Activated CD8-positive, alpha-beta T cell treated with anti-CD3 and anti-CD28 coated beads for 36 hours (primary cell): ENCODE measurements at regions not wholly inside any gene's neighbourhood (a gene's known extent, or its start where the extent isn't known, plus 50 kb on each side); places are given as distances from the start of the nearest gene placed in this dataset.

Experiments
- ATAC-seq: fragments of 200-7000 bp; cut with Tn5 transposase; one replicate; pipeline ENCODE4 v1.10.0; 2021; ENCODE audit warnings: mild to moderate bottlenecking, moderate library complexity
- CTCF ChIA-PET: fragments of 350-600 bp; sonication (Branson Sonifier 250); formaldehyde crosslinking; loops from one replicate; lab custom pipeline; 2021; ENCODE audit warnings: antibody characterized with exemption; lab: Charles Lee
- POLR2A ChIA-PET: fragments of 350-600 bp; sonication (Branson Sonifier 250); formaldehyde crosslinking; loops from one replicate; lab custom pipeline; 2021; ENCODE audit warnings: antibody characterized with exemption; lab: Charles Lee
- DNase-seq: peaks from one replicate; pipeline ENCODE4 v3.0.0-alpha.2; 2020
- H3K27ac Mint-ChIP-seq: one replicate; pipeline ENCODE4 v1.8.0; 2021; ENCODE audit warnings: mild to moderate bottlenecking, mixed read lengths
- H3K27me3 Mint-ChIP-seq: one replicate; pipeline ENCODE4 v1.8.0; 2021; ENCODE audit warnings: mixed read lengths
- H3K36me3 Mint-ChIP-seq: one replicate; pipeline ENCODE4 v1.8.0; 2021; ENCODE audit warnings: low read depth, mixed read lengths
- H3K4me1 Mint-ChIP-seq: one replicate; pipeline ENCODE4 v1.8.0; 2021; ENCODE audit warnings: low read depth, mixed read lengths
- H3K4me3 Mint-ChIP-seq: one replicate; pipeline ENCODE4 v1.8.0; 2021; ENCODE audit warnings: mild to moderate bottlenecking, moderate library complexity, mixed read lengths
- H3K9me3 Mint-ChIP-seq: one replicate; pipeline ENCODE4 v1.8.0; 2021; ENCODE audit warnings: mixed read lengths
- intact Hi-C: fragments of 100-400 bp; cut with micrococcal nuclease; formaldehyde crosslinking; loops from one replicate; pipeline ENCODE4 v1.10.0; 2022
- TF ChIP-seq, protein P1 (sequence below): fragments of 200-600 bp; IDR thresholded peaks from one replicate; pipeline ENCODE4 v1.8.0; 2022; ENCODE audit warnings: antibody characterized with exemption, mild to moderate bottlenecking

GRCh38 chr18:62449490-62450104, 73.2 kb upstream of the ZCCHC2 start:
- no peaks in the 10 kb centered on the region for H3K9me3 Mint-ChIP-seq
- CTCF ChIA-PET, result no interaction called here
- POLR2A ChIA-PET, result no interaction called here
- peaks cover 10% of the 10 kb centered on the region for H3K4me1 Mint-ChIP-seq
- ATAC-seq, result no peak
- TF ChIP-seq, protein P1, sequence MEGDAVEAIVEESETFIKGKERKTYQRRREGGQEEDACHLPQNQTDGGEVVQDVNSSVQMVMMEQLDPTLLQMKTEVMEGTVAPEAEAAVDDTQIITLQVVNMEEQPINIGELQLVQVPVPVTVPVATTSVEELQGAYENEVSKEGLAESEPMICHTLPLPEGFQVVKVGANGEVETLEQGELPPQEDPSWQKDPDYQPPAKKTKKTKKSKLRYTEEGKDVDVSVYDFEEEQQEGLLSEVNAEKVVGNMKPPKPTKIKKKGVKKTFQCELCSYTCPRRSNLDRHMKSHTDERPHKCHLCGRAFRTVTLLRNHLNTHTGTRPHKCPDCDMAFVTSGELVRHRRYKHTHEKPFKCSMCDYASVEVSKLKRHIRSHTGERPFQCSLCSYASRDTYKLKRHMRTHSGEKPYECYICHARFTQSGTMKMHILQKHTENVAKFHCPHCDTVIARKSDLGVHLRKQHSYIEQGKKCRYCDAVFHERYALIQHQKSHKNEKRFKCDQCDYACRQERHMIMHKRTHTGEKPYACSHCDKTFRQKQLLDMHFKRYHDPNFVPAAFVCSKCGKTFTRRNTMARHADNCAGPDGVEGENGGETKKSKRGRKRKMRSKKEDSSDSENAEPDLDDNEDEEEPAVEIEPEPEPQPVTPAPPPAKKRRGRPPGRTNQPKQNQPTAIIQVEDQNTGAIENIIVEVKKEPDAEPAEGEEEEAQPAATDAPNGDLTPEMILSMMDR, result no peak
- H3K36me3 Mint-ChIP-seq, result no peaks in the 10 kb centered on the region
- DNase-seq, result no peak
- intact Hi-C loops, result no loop called here
- H3K27ac Mint-ChIP-seq, result no peak overlapping the region
- peaks cover 10% of the 10 kb centered on the region for H3K27me3 Mint-ChIP-seq
- no peak overlapping the region for H3K4me3 Mint-ChIP-seq

DNA sequence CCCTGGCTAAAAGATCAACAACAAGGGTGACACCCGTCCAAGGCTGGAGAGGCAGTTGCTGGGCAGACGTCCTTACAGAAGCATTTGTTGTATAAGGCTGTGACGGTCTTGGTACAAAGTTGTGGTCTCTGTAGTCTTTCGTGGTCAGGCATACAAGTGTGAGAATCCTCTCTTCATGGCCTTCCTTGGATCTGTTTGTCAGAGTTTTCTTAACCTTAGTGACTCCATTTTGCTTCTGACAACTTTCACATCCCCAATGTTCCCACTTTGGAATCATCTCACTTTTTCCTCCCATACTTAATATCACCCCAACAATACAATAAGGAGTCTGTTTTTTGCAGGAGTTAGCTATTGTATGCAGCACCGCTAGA, 72.7 kb upstream of the ZCCHC2 start:
- no peak overlapping the region for H3K27ac Mint-ChIP-seq
- H3K27me3 Mint-ChIP-seq, result peaks cover 14% of the 10 kb centered on the region
- no peak for DNase-seq
- peaks cover 10% of the 10 kb centered on the region for H3K4me1 Mint-ChIP-seq
- POLR2A ChIA-PET, result interaction anchor here (0.8 kb wide), 1 partner anchor 57 kb away, joined by 3 read pairs; no protein-coding TSS in a partner anchor
- no peaks in the 10 kb centered on the region for H3K36me3 Mint-ChIP-seq
- no peaks in the 10 kb centered on the region for H3K9me3 Mint-ChIP-seq
- no peak for ATAC-seq
- H3K4me3 Mint-ChIP-seq, result no peak overlapping the region
- intact Hi-C loops, result no loop called here
- CTCF ChIA-PET, result interaction anchor here (1.1 to 1.7 kb wide), 3 partner anchors 19 to 50 kb away, joined by 3 to 7 read pairs (median 3); no protein-coding TSS in a partner anchor
- TF ChIP-seq, protein P1, result no peak

DNA sequence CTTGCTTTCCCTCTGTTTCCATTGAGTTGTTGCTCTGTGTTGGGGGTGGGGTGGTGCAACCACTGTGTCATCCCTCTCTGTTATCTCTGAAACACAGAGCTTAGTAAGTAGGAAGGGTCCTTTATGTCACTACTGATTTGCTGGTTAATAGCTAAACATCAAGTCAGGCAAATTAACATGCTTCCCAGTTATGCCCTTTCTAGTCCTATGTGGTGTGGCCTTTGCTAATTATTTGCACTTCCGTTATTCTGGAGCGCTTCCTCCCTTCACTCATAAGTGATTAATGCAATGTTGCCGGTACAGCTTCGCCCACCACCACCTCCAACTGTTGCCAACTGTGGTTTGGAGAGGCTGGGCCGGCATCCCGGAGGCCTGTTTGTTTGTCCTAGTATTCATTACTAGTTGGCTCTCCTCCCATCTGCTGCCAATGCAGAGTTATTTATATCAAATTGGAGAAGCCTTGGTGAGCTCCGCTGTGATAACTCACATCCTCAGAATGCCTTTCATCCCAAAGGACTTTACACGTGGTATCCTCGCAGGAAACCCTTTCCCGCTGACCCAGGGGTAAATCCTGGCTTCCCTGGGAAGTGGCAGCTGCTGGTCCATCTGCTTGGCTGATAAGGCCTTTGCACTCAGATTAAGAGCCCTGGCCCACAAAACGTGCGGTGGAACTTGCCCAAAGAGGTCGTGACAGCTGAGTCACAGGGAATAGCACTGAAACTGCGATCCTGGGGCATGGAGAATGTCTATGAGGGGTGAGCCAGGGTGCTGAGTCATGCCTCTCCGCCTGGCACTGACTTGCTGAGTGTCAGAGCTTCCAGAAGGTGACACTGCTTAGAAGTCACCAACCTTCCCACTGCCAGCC, 72.0 kb upstream of the ZCCHC2 start:
- TF ChIP-seq, protein P1, result no peak
- CTCF ChIA-PET, result interaction anchor here (1.1 to 1.7 kb wide), 3 partner anchors 20 to 51 kb away, joined by 3 to 7 read pairs (median 3); no protein-coding TSS in a partner anchor

DNA sequence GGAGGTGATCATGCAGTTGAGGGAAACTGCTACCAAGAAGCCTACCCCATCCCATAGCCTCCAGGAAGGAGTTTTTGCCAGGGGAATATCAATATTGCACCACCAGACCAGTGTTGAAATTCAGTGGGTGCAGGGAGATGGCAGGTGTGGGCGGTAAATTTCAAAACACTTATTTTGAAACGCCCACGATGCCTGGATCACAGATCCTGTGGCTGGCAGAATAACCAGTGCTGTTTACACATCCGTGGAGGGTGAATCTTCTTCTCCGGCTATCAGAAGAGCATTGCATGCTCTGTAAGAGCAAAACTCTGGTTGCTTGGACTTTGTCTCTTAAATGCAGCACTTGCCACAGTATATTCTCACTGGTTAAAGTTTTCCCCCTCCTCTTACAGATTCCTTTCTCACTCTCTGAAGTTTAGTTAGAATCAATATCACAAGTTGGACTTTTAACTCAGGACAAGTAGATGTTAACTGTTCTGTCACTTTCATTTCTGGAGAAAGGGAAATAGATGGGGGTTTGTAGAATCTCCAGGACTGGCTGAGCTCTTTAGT, 70.5 kb upstream of the ZCCHC2 start:
- H3K27me3 Mint-ChIP-seq, result peaks cover 14% of the 10 kb centered on the region
- peaks cover 7% of the 10 kb centered on the region for H3K4me1 Mint-ChIP-seq
- no peaks in the 10 kb centered on the region for H3K9me3 Mint-ChIP-seq
- intact Hi-C loops, result no loop called here
- ATAC-seq (peak; percentile 42), DNase-seq (peak; percentile 34)
- H3K27ac Mint-ChIP-seq, result no peak overlapping the region
- H3K4me3 Mint-ChIP-seq, result no peak overlapping the region
- CTCF ChIA-PET, result interaction anchor here (0.9 to 1.9 kb wide), 2 partner anchors 27 to 29 kb away, joined by 3 to 5 read pairs; no protein-coding TSS in a partner anchor
- H3K36me3 Mint-ChIP-seq, result no peaks in the 10 kb centered on the region
- TF ChIP-seq, protein P1, result no peak
- POLR2A ChIA-PET, result no interaction called here

More for the DNA sequence above, 72.0 kb upstream of the ZCCHC2 start:
- Mint-ChIP-seq H3K9me3 (no peaks in the 10 kb centered on the region), H3K36me3 (no peaks in the 10 kb centered on the region), H3K4me3 (no peak overlapping the region), H3K27ac (no peak overlapping the region), H3K27me3 (peaks cover 14% of the 10 kb centered on the region), H3K4me1 (peaks cover 7% of the 10 kb centered on the region)
- DNase-seq (peak; percentile 5), ATAC-seq (no peak)
- intact Hi-C loops, result no loop called here
- POLR2A ChIA-PET, result interaction anchor here (0.8 kb wide), 1 partner anchor 56 kb away, joined by 3 read pairs; no protein-coding TSS in a partner anchor
